ENCODE measurements at regions not wholly inside any gene's neighbourhood (a gene's known extent, or its start where the extent isn't known, plus 50 kb on each side); places are given as distances from the start of the nearest gene placed in this dataset.
"Not testable (repeated sequence)": the region's sequence is repeated elsewhere in the genome, so short reads cannot be mapped to it uniquely, and the experiment has no call there.

DNA sequence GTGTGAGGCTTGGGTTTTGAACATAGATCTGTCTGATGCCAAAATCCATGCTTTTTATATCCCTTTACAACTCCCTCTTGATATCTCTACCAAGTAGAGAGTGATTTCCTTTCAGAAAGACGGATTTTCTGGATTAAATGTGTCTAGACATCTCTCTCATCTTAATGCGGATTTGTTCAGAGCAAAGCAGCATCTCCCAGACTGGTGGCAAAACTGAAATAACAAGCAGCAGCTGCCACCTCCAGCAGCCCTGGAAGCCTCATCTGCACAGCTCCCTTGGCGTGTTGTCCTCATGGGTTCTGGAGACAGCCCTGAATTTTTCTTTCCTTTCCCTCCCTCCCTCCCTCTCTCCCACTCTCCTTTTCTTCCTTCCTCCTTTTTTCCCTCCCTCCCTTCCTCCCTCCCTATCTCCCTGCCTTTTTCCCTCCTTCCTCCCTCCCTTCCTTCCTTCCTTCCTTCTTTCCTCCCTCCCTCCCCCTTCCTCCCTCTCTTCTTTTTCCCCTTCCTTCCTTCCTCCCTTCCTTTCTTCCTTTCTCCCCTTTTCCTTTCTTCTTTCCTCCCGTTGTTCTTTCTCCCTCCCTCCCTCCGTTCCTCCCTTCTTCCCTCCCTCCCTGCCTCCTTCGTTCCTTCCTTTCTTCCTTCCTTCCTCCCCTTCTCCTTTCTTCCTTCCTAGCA is 639.9 kb downstream of the TYW1 start:
- Histone ChIP-seq H2AFZ (ENCODE audit: low read depth, low read length) (no peak overlapping the region), H3K27me3 (ENCODE audit: low read depth, low read length) (no peaks in the 10 kb centered on the region), H3K9me3 (ENCODE audit: insufficient read depth, low read length) (no peaks in the 10 kb centered on the region), H3K4me2 (ENCODE audit: low read length) (no peak overlapping the region), H3K9ac (ENCODE audit: low read length) (no peak overlapping the region), H3K4me1 (ENCODE audit: low read length) (no peaks in the 10 kb centered on the region), H3K36me3 (replicated peaks; ENCODE audit: low read depth, low read length) (no peaks in the 10 kb centered on the region), H4K20me1 (ENCODE audit: insufficient read depth, low read length) (no peaks in the 10 kb centered on the region), H3K27ac (ENCODE audit: low read length) (no peak overlapping the region), H3K79me2 (ENCODE audit: low read length) (no peaks in the 10 kb centered on the region), H3K4me3 (ENCODE audit: low read length) (no peak overlapping the region)
- TF ChIP-seq, protein P1, sequence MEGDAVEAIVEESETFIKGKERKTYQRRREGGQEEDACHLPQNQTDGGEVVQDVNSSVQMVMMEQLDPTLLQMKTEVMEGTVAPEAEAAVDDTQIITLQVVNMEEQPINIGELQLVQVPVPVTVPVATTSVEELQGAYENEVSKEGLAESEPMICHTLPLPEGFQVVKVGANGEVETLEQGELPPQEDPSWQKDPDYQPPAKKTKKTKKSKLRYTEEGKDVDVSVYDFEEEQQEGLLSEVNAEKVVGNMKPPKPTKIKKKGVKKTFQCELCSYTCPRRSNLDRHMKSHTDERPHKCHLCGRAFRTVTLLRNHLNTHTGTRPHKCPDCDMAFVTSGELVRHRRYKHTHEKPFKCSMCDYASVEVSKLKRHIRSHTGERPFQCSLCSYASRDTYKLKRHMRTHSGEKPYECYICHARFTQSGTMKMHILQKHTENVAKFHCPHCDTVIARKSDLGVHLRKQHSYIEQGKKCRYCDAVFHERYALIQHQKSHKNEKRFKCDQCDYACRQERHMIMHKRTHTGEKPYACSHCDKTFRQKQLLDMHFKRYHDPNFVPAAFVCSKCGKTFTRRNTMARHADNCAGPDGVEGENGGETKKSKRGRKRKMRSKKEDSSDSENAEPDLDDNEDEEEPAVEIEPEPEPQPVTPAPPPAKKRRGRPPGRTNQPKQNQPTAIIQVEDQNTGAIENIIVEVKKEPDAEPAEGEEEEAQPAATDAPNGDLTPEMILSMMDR (IDR thresholded peaks at IDR 0.05; ENCODE audit: low read depth, low read length), result no peak
- no peak for TF ChIP-seq EZH2phosphoT487 (IDR thresholded peaks at IDR 0.05; ENCODE audit: low read depth)

DNA sequence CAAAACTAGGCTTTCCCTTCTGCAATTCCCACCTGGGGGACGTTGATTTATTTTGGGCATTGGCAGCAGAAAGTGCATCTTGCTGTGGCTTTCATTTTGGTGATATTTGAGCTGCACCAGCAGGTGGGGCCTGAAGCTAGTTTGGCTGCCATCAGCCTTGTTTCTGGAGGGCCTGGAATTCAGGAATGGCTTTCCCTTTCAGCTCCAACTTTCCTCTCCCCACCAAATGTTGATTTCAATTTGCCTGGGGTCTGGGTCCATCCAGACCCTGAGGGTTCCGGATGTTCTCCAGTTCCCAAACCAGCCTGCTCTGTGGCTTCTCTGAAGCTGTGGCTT is 640.4 kb downstream of the TYW1 start:
- Histone ChIP-seq H3K36me3 (replicated peaks; ENCODE audit: low read depth, low read length) (no peaks in the 10 kb centered on the region), H3K9me3 (ENCODE audit: insufficient read depth, low read length) (no peaks in the 10 kb centered on the region), H3K4me1 (ENCODE audit: low read length) (no peaks in the 10 kb centered on the region), H3K4me3 (ENCODE audit: low read length) (no peak overlapping the region), H3K27ac (ENCODE audit: low read length) (no peak overlapping the region), H3K4me2 (ENCODE audit: low read length) (no peak overlapping the region), H3K79me2 (ENCODE audit: low read length) (no peaks in the 10 kb centered on the region), H3K27me3 (ENCODE audit: low read depth, low read length) (no peaks in the 10 kb centered on the region), H2AFZ (ENCODE audit: low read depth, low read length) (no peak overlapping the region), H3K9ac (ENCODE audit: low read length) (no peak overlapping the region), H4K20me1 (ENCODE audit: insufficient read depth, low read length) (no peaks in the 10 kb centered on the region)
- TF ChIP-seq, protein P1 (IDR thresholded peaks at IDR 0.05; ENCODE audit: low read depth, low read length), result no peak
- TF ChIP-seq EZH2phosphoT487 (IDR thresholded peaks at IDR 0.05; ENCODE audit: low read depth), result no peak

DNA sequence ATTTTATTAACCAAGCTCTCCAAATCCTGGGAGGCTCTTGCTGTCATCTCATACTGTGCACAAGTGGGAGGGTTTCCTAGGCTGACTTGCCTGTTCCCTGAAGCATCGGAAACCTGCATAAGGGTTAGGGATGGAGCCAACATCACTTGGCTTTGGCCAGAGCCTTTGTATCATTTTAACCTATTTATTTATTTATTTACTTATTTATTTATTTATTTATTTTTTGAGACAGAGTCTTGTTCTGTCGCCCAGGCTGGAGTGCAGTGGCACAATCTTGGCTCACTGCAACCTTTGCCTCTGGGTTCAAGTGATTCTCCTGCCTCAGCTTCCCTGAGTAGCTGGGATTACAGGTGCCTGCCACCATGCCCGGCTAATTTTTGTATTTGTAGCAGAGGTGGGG is 645.9 kb downstream of the TYW1 start:
- H3K4me1 ChIP-seq (ENCODE audit: low read length); H3K9ac ChIP-seq (ENCODE audit: low read length); H3K27me3 ChIP-seq (ENCODE audit: low read depth, low read length); H2AFZ ChIP-seq (ENCODE audit: low read depth, low read length); H3K79me2 ChIP-seq (ENCODE audit: low read length); H3K9me3 ChIP-seq (ENCODE audit: insufficient read depth, low read length); H3K4me3 ChIP-seq (ENCODE audit: low read length); H3K27ac ChIP-seq (ENCODE audit: low read length); H4K20me1 ChIP-seq (ENCODE audit: insufficient read depth, low read length); H3K36me3 ChIP-seq (replicated peaks; ENCODE audit: low read depth, low read length); H3K4me2 ChIP-seq (ENCODE audit: low read length): not testable (repeated sequence)

DNA sequence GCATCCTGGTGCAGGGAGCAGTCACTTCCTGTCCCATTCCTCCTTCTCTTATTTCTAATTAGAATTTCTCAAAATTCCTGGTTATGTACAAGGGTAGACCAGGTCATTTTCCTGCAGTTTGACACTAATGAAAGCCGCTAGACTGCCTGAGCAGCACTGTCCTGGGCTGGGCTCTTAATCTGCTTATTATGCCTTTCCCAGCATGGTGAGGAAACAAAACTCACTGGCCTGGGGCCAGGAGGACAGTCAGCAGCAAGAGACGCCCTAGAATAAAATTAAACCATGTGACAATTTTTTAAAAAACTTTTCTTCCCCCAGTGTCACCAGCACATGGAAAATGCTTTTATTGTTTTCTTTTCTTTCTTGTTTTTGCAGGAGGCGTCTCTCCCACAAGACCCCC is 647.5 kb downstream of the TYW1 start:
- TF ChIP-seq EZH2phosphoT487 (IDR thresholded peaks at IDR 0.05; ENCODE audit: low read depth), result no peak
- TF ChIP-seq, protein P1 (IDR thresholded peaks at IDR 0.05; ENCODE audit: low read depth, low read length), result no peak
- H3K4me1 ChIP-seq (ENCODE audit: low read length), result no peaks in the 10 kb centered on the region
- H4K20me1 ChIP-seq (ENCODE audit: insufficient read depth, low read length), result no peaks in the 10 kb centered on the region
- H3K27ac ChIP-seq (ENCODE audit: low read length), result no peak overlapping the region
- no peak overlapping the region for H3K4me2 ChIP-seq (ENCODE audit: low read length)
- no peaks in the 10 kb centered on the region for H3K27me3 ChIP-seq (ENCODE audit: low read depth, low read length)
- H2AFZ ChIP-seq (ENCODE audit: low read depth, low read length), result no peak overlapping the region
- H3K36me3 ChIP-seq (replicated peaks; ENCODE audit: low read depth, low read length), result no peaks in the 10 kb centered on the region
- no peak overlapping the region for H3K4me3 ChIP-seq (ENCODE audit: low read length)
- no peaks in the 10 kb centered on the region for H3K9me3 ChIP-seq (ENCODE audit: insufficient read depth, low read length)
- no peak overlapping the region for H3K9ac ChIP-seq (ENCODE audit: low read length)
- H3K79me2 ChIP-seq (ENCODE audit: low read length), result no peaks in the 10 kb centered on the region

DNA sequence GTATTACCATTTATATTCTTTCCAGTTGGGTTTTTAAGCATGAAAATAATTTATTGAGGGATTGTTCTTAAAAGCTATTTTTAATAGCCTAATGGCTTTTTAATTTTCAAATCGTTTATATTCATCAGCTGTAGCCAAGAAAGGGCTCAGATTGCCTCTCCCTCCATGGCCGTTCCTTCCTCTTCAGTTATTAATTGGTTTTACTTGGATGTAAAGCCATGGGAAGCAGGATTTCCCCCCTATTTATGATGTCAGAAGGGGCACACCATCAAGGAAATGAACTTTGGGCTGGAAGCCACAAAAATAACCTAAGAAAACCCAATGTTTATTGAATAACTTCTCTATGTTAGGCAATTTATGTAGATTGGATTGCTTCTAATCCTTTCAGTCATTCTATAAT is 656.3 kb downstream of the TYW1 start:
- Histone ChIP-seq H4K20me1 (ENCODE audit: insufficient read depth, low read length) (no peaks in the 10 kb centered on the region), H2AFZ (ENCODE audit: low read depth, low read length) (no peak overlapping the region), H3K79me2 (ENCODE audit: low read length) (no peaks in the 10 kb centered on the region), H3K4me2 (ENCODE audit: low read length) (no peak overlapping the region), H3K27me3 (ENCODE audit: low read depth, low read length) (no peaks in the 10 kb centered on the region), H3K27ac (ENCODE audit: low read length) (no peak overlapping the region), H3K36me3 (replicated peaks; ENCODE audit: low read depth, low read length) (no peaks in the 10 kb centered on the region), H3K9me3 (ENCODE audit: insufficient read depth, low read length) (no peaks in the 10 kb centered on the region), H3K9ac (ENCODE audit: low read length) (no peak overlapping the region), H3K4me1 (ENCODE audit: low read length) (no peaks in the 10 kb centered on the region), H3K4me3 (ENCODE audit: low read length) (no peak overlapping the region)
- TF ChIP-seq, protein P1 (IDR thresholded peaks at IDR 0.05; ENCODE audit: low read depth, low read length), result no peak
- no peak for TF ChIP-seq EZH2phosphoT487 (IDR thresholded peaks at IDR 0.05; ENCODE audit: low read depth)

All from OCI-LY3 (cell line).